HG03045 (cell line): ENCODE measurements at regions not wholly inside any gene's neighbourhood (a gene's known extent, or its start where the extent isn't known, plus 50 kb on each side); places are given as distances from the start of the nearest gene placed in this dataset.

Experiments used
- ATAC-seq: cut with Tn5 transposase; IDR thresholded peaks from one replicate; pipeline ENCODE4 v1.9.1; 2021; ENCODE audit warnings: mild to moderate bottlenecking, moderate library complexity; ENCODE audit not compliant: unreplicated experiment

- no peak for ATAC-seq
Observed at GRCh38 chr2:42851740-42852250, 59.4 kb upstream of the HAAO start.

- ATAC-seq = no peak
Observed at GRCh38 chr2:42851186-42851585, 58.8 kb upstream of the HAAO start.

GRCh38 chr2:42850016-42850805 lies 57.8 kb upstream of the HAAO start:
- no peak for ATAC-seq

GRCh38 chr2:42849311-42849710 lies 56.9 kb upstream of the HAAO start:
- ATAC-seq = no peak

- ATAC-seq = no peak
Observed at GRCh38 chr2:42848726-42849290, 56.4 kb upstream of the HAAO start.

GRCh38 chr2:42848265-42848664 lies 55.9 kb upstream of the HAAO start:
- no peak for ATAC-seq

- ATAC-seq = no peak
Observed at GRCh38 chr2:42847596-42848151, 55.3 kb upstream of the HAAO start.

GRCh38 chr2:42846932-42847595 lies 54.7 kb upstream of the HAAO start:
- no peak for ATAC-seq

- ATAC-seq = no peak
Observed at GRCh38 chr2:42846026-42846425, 53.6 kb upstream of the HAAO start.

GRCh38 chr2:42844901-42845821 lies 52.8 kb upstream of the HAAO start:
- ATAC-seq = no peak

- no peak for ATAC-seq
Observed at GRCh38 chr2:42844366-42844765, 52.0 kb upstream of the HAAO start.

- no peak for ATAC-seq
Observed at GRCh38 chr2:42843611-42844010, 51.2 kb upstream of the HAAO start.

- ATAC-seq = no peak
Observed at GRCh38 chr2:42843131-42843530, 50.7 kb upstream of the HAAO start.

- no peak for ATAC-seq
Observed at GRCh38 chr2:42842466-42842865, 50.1 kb upstream of the HAAO start.
